H9 (cell line): ENCODE measurements at regions not wholly inside any gene's neighbourhood (a gene's known extent, or its start where the extent isn't known, plus 50 kb on each side); places are given as distances from the start of the nearest gene placed in this dataset.

Experiments
- DNase-seq: peaks from one replicate; pipeline ENCODE4 v3.0.0-alpha.2; 2017
- H2AFZ ChIP-seq: one replicate; pipeline ENCODE4 v1.6.1; 2013; ENCODE audit warnings: mild to moderate bottlenecking, low read length, control low read depth, moderate library complexity
- H2AK5ac ChIP-seq: 2 replicates; pipeline ENCODE4 v1.6.1; 2013; ENCODE audit warnings: low read length, control low read depth, mixed read lengths; ENCODE audit not compliant: insufficient read length
- H2BK120ac ChIP-seq: one replicate; pipeline ENCODE4 v1.6.1; 2013; ENCODE audit warnings: low read depth, mild to moderate bottlenecking, low read length, control low read depth, inconsistent platforms; ENCODE audit not compliant: poor library complexity, severe bottlenecking
- H2BK12ac ChIP-seq: 2 replicates; pipeline ENCODE4 v1.6.1; 2013; ENCODE audit warnings: low read length, control low read depth, mixed read lengths, low read depth; ENCODE audit not compliant: insufficient read length
- H2BK15ac ChIP-seq: 2 replicates; pipeline ENCODE4 v1.6.1; 2013; ENCODE audit warnings: low read depth, low read length, control low read depth
- H2BK20ac ChIP-seq: one replicate; pipeline ENCODE4 v1.6.1; 2013; ENCODE audit warnings: low read depth, mild to moderate bottlenecking, low read length, control low read depth, inconsistent platforms; ENCODE audit not compliant: poor library complexity, severe bottlenecking
- H2BK5ac ChIP-seq: 2 replicates; pipeline ENCODE4 v1.6.1; 2013; ENCODE audit warnings: low read length, control low read depth, mixed read lengths; ENCODE audit not compliant: insufficient read length
- H3K14ac ChIP-seq: 2 replicates; pipeline ENCODE4 v1.6.1; 2013; ENCODE audit warnings: low read length, control low read depth; ENCODE audit not compliant: insufficient read depth
- H3K18ac ChIP-seq: 2 replicates; pipeline ENCODE4 v1.6.1; 2013; ENCODE audit warnings: low read depth, mild to moderate bottlenecking, mixed read lengths, low read length, control low read depth; ENCODE audit not compliant: insufficient read length
- H3K23ac ChIP-seq: 2 replicates; pipeline ENCODE4 v1.6.1; 2013; ENCODE audit warnings: low read length, control low read depth, mixed read lengths, low read depth; ENCODE audit not compliant: insufficient read length
- H3K23me2 ChIP-seq: 2 replicates; pipeline ENCODE4 v1.6.1; 2013; ENCODE audit warnings: low read depth, mild to moderate bottlenecking, mixed read lengths, low read length, control low read depth; ENCODE audit not compliant: insufficient read length, poor library complexity, severe bottlenecking
- H3K27ac ChIP-seq: 2 replicates; pipeline ENCODE4 v1.5.1; 2013; ENCODE audit warnings: low read length, control low read depth, mixed read lengths, low read depth; ENCODE audit not compliant: insufficient read length
- H3K27me3 ChIP-seq: 2 replicates; pipeline ENCODE4 v1.6.1; 2013; ENCODE audit warnings: low read length, control low read depth, inconsistent platforms; ENCODE audit not compliant: insufficient read depth
- H3K4ac ChIP-seq: 2 replicates; pipeline ENCODE4 v1.6.1; 2013; ENCODE audit warnings: low read depth, mild to moderate bottlenecking, control low read depth, inconsistent platforms, low read length, moderate library complexity
- H3K4me1 ChIP-seq: 2 replicates; pipeline ENCODE4 v1.6.1; 2013; ENCODE audit warnings: low read length, control low read depth, inconsistent platforms; ENCODE audit not compliant: insufficient read depth
- H3K4me2 ChIP-seq: 2 replicates; pipeline ENCODE4 v1.6.1; 2013; ENCODE audit warnings: low read length, control low read depth, mixed read lengths; ENCODE audit not compliant: insufficient read length, insufficient read depth
- H3K56ac ChIP-seq: 2 replicates; pipeline ENCODE4 v1.6.1; 2013; ENCODE audit warnings: low read depth, mild to moderate bottlenecking, mixed read lengths, low read length, control low read depth; ENCODE audit not compliant: insufficient read length
- H3K79me1 ChIP-seq: 2 replicates; pipeline ENCODE4 v1.6.1; 2013; ENCODE audit warnings: low read depth, mild to moderate bottlenecking, moderate library complexity, low read length, control low read depth, inconsistent platforms; ENCODE audit not compliant: insufficient read depth, poor library complexity, severe bottlenecking
- H3K79me2 ChIP-seq: 2 replicates; pipeline ENCODE4 v1.6.1; 2013; ENCODE audit warnings: low read length, control low read depth, inconsistent platforms; ENCODE audit not compliant: insufficient read depth
- H3K9ac ChIP-seq: 2 replicates; pipeline ENCODE4 v1.6.1; 2013; ENCODE audit warnings: low read length, control low read depth, mixed read lengths; ENCODE audit not compliant: insufficient read length; ENCODE audit errors: extremely low read depth
- H3K9me3 ChIP-seq: one replicate; pipeline ENCODE4 v1.6.1; 2013; ENCODE audit warnings: low read depth, low read length, inconsistent platforms; ENCODE audit not compliant: control insufficient read depth
- H3T11ph ChIP-seq: one replicate; pipeline ENCODE4 v1.6.1; 2013; ENCODE audit warnings: mild to moderate bottlenecking, low read length, control low read depth, inconsistent platforms
- H4K20me1 ChIP-seq: one replicate; pipeline ENCODE4 v1.6.1; 2013; ENCODE audit not compliant: control insufficient read depth, insufficient read length, insufficient read depth
- H4K5ac ChIP-seq: 2 replicates; pipeline ENCODE4 v1.6.1; 2013; ENCODE audit warnings: low read depth, mild to moderate bottlenecking, mixed read lengths, low read length, control low read depth; ENCODE audit not compliant: insufficient read length
- H4K8ac ChIP-seq: replicated peaks from 2 replicates; pipeline ENCODE4 v1.6.1; 2013; ENCODE audit warnings: low read length, control low read depth, mixed read lengths, low read depth; ENCODE audit not compliant: insufficient read length
- H4K91ac ChIP-seq: 2 replicates; pipeline ENCODE4 v1.6.1; 2013; ENCODE audit warnings: low read depth, mild to moderate bottlenecking, moderate library complexity, mixed read lengths, low read length, control low read depth; ENCODE audit not compliant: insufficient read length
- H3K27ac Mint-ChIP-seq, 3 experiments: 2 replicates in 2 of 3; 3 replicates in 1 of 3; pipeline ENCODE4 v1.8.0; 2020 to 2021; ENCODE audit warnings: mixed read lengths in 3 of 3, mild to moderate bottlenecking in 1 of 3, moderate library complexity in 1 of 3
- H3K27me3 Mint-ChIP-seq: 2 replicates; pipeline ENCODE4 v1.8.0; 2021; ENCODE audit warnings: low read depth, mild to moderate bottlenecking, moderate library complexity, mixed read lengths
- H3K36me3 Mint-ChIP-seq, 3 experiments: 2 replicates in 2 of 3; 3 replicates in 1 of 3; pipeline ENCODE4 v1.8.0; 2020 to 2021; ENCODE audit warnings: low read depth in 3 of 3, mixed read lengths in 3 of 3; ENCODE audit not compliant: insufficient read depth in 1 of 3
- H3K4me1 Mint-ChIP-seq, 2 experiments: 2 replicates each; pipeline ENCODE4 v1.8.0; 2020; ENCODE audit warnings: mixed read lengths in 2 of 2
- H3K4me3 Mint-ChIP-seq, 2 experiments: 2 replicates in 1 of 2; 3 replicates in 1 of 2; pipeline ENCODE4 v1.8.0; 2020 to 2021; ENCODE audit warnings: mild to moderate bottlenecking in 2 of 2, mixed read lengths in 2 of 2, moderate library complexity in 1 of 2
- H3K9me3 Mint-ChIP-seq, 2 experiments: 2 replicates in 1 of 2; 3 replicates in 1 of 2; pipeline ENCODE4 v1.8.0; 2020; ENCODE audit warnings: mild to moderate bottlenecking in 2 of 2, mixed read lengths in 2 of 2, moderate library complexity in 1 of 2
- TF ChIP-seq, protein P1 (sequence below): fragments of 200-600 bp; sonication (generic); conservative IDR thresholded peaks from 3 replicates; pipeline ENCODE4 v1.8.0; 2021; ENCODE audit warnings: antibody characterized with exemption, mild to moderate bottlenecking

DNA sequence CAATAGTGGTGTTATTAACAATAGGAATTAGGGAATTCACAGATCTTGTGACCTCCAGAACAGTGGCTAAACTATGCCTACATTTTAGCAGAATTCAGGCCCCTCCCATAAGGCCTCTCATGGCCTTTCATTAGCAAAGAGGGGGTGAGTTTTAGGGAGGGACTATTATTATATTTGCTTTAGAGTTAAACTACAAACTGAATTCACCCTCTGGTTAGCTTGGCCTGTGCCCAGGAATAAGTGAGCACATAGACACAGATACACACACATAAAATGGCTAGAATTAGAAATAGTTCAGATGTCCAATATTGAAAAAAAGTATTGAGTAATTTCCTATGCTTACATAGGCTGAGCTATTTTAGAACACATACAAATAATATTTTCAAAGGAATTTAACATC, 818.8 kb upstream of the COBL start:
- Histone ChIP-seq H3K27ac (no peak overlapping the region), H2BK5ac (no peak overlapping the region), H3K4me1 (no peaks in the 10 kb centered on the region), H3T11ph (no peak overlapping the region), H3K14ac (no peak overlapping the region), H3K23me2 (no peaks in the 10 kb centered on the region), H3K56ac (no peak overlapping the region), H3K4ac (no peak overlapping the region), H4K91ac (no peak overlapping the region), H2AFZ (no peak overlapping the region), H3K18ac (no peak overlapping the region), H2AK5ac (no peak overlapping the region), H4K5ac (no peak overlapping the region), H4K20me1 (no peaks in the 10 kb centered on the region), H2BK120ac (no peak overlapping the region), H2BK15ac (no peak overlapping the region), H4K8ac (no peak overlapping the region), H2BK20ac (no peak overlapping the region), H3K4me2 (no peak overlapping the region), H3K9me3 (peaks cover 15% of the 10 kb centered on the region), H3K79me1 (no peaks in the 10 kb centered on the region), H3K9ac (no peak overlapping the region), H3K27me3 (no peaks in the 10 kb centered on the region), H2BK12ac (no peak overlapping the region), H3K23ac (no peak overlapping the region), H3K79me2 (no peaks in the 10 kb centered on the region)
- H3K4me3 Mint-ChIP-seq, result no peak overlapping the region
- no peaks in the 10 kb centered on the region for H3K4me1 Mint-ChIP-seq
- TF ChIP-seq, protein P1, sequence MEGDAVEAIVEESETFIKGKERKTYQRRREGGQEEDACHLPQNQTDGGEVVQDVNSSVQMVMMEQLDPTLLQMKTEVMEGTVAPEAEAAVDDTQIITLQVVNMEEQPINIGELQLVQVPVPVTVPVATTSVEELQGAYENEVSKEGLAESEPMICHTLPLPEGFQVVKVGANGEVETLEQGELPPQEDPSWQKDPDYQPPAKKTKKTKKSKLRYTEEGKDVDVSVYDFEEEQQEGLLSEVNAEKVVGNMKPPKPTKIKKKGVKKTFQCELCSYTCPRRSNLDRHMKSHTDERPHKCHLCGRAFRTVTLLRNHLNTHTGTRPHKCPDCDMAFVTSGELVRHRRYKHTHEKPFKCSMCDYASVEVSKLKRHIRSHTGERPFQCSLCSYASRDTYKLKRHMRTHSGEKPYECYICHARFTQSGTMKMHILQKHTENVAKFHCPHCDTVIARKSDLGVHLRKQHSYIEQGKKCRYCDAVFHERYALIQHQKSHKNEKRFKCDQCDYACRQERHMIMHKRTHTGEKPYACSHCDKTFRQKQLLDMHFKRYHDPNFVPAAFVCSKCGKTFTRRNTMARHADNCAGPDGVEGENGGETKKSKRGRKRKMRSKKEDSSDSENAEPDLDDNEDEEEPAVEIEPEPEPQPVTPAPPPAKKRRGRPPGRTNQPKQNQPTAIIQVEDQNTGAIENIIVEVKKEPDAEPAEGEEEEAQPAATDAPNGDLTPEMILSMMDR, result no peak
- no peak for DNase-seq
- no peak overlapping the region for H3K27ac Mint-ChIP-seq
- peaks cover 37 to 48% of the 10 kb centered on the region in 2 experiments for H3K9me3 Mint-ChIP-seq
- H3K36me3 Mint-ChIP-seq, result peaks cover 23 to 50% (median 28%) of the 10 kb centered on the region in 3 experiments
- peaks cover 3% of the 10 kb centered on the region; the same call in 1 of the 2 replicates for H3K27me3 Mint-ChIP-seq
